ENCODE measurements at regions not wholly inside any gene's neighbourhood (a gene's known extent, or its start where the extent isn't known, plus 50 kb on each side); places are given as distances from the start of the nearest gene placed in this dataset.

DNA sequence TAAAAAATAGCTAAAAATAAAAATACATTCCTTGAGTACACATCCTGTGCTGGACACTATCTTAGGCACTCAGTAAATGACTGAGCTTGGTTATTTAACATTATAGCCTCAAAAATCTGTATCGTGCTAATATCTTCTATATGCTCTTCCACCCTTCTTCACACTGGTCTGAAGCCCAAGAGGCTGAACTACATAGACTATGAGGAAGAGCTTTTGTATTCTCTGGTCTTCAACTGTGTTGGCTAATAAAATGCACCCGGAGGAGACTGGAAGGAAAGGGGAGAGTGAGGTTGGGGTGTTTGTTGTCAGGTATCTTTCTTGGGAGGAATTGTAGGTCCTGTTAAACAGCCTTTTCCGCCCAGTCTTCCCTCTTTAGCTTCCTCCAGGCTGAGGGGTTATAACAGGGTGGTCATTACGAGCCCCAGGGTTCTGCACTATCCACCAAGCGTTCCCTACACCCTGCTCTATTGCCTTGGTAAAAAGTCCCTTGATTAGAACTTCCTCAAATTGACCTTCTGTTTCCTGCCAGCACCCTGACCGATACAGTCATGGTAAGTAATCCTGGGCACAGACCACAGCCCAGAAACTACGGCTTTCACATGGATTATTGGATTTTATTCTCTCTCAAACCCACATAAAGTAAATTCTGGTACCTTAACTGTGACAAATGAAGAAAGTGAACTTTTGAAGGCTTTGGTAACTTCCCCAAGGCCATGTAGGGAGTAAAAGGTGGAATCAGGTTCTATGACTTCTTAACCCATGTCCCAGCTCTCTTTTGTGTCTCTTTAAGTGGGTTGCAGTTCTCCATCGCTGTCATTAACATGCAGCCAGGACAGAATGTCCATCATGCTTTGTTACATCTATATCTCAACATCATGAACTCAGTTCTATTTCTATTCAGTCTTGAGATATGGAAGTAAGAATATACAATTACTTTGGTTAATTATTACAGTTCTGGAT, 71.3 kb downstream of the PTHLH start:
- Histone ChIP-seq H3K4me1 (ENCODE audit: control insufficient read depth in 2 of 2, insufficient read depth in 2 of 2, low read length in 2 of 2) (no peaks in the 10 kb centered on the region), H3K27me3 (ENCODE audit: control insufficient read depth in 2 of 2, insufficient read depth in 2 of 2, low read length in 2 of 2) (no peaks in the 10 kb centered on the region), H3K9me3 (ENCODE audit: control insufficient read depth in 2 of 3, low read length in 3 of 3) (no peaks in the 10 kb centered on the region), H3K36me3 (ENCODE audit: control insufficient read depth in 2 of 3, insufficient read depth in 3 of 3, low read length in 3 of 3) (no peaks in the 10 kb centered on the region), H3K27ac (ENCODE audit: low read depth, low read length) (no peak overlapping the region), H3K4me3 (ENCODE audit: low read length) (no peak overlapping the region)
- Mint-ChIP-seq H3K4me3 (no peak overlapping the region), H3K27ac (no peak overlapping the region), H3K4me1 (peaks cover 0 to 3% (median 0%) of the 10 kb centered on the region in 7 donors), H3K27me3 (peaks cover 0 to 7% (median 0%) of the 10 kb centered on the region in 5 donors), H3K9me3 (peaks cover 0 to 2% (median 0%) of the 10 kb centered on the region in 11 donors), H3K36me3 (no peaks in the 10 kb centered on the region)
- intact Hi-C loops (cut with micrococcal nuclease) = no loop called here
- no peak for ATAC-seq
- CTCF ChIA-PET = no interaction called here
- DNase-seq = no peak
- POLR2A ChIA-PET = no interaction called here

DNA sequence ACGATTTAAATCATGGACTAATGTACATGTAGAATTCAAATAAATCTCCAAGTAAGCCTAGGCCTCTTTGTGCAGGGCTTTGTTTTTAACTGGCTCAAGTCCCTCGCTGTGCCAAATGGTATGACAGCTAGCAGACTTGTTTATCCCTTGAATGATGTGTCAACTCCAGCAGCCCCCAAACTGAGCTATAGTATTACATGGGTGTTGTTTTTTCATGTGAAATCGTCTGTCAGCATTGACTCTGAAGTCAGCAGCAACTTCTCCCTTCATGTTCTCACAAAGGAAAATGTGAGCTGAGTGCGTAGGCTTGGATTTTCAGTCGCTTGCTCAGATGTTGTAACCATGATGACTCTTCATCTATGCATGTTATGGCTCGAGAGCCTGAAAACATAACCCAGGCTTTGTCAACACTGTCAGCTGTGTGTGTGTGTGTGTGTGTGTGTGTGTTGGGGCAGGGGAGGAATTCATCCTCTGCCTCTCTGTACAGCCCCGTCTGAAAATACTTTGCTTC, 73.3 kb downstream of the PTHLH start:
- Mint-ChIP-seq H3K27ac (no peak overlapping the region), H3K9me3 (no peaks in the 10 kb centered on the region), H3K4me3 (no peak overlapping the region), H3K27me3 (peaks cover 0 to 8% (median 5%) of the 10 kb centered on the region in 5 donors), H3K4me1 (no peaks in the 10 kb centered on the region), H3K36me3 (no peaks in the 10 kb centered on the region)
- Histone ChIP-seq H3K36me3 (ENCODE audit: control insufficient read depth in 2 of 3, insufficient read depth in 3 of 3, low read length in 3 of 3) (no peaks in the 10 kb centered on the region), H3K27me3 (ENCODE audit: control insufficient read depth in 2 of 2, insufficient read depth in 2 of 2, low read length in 2 of 2) (no peaks in the 10 kb centered on the region), H3K4me3 (ENCODE audit: low read length) (no peak overlapping the region), H3K27ac (ENCODE audit: low read depth, low read length) (no peak overlapping the region), H3K9me3 (ENCODE audit: control insufficient read depth in 2 of 3, low read length in 3 of 3) (no peaks in the 10 kb centered on the region), H3K4me1 (ENCODE audit: control insufficient read depth in 2 of 2, insufficient read depth in 2 of 2, low read length in 2 of 2) (no peaks in the 10 kb centered on the region)
- intact Hi-C loops (cut with micrococcal nuclease) = no loop called here
- DNase-seq (no peak), ATAC-seq (no peak)
- ChIA-PET POLR2A (no interaction called here), CTCF (interaction anchor here (0.5 kb wide), 1 partner anchor 418 kb away, joined by 4 read pairs; no protein-coding TSS in a partner anchor)

DNA sequence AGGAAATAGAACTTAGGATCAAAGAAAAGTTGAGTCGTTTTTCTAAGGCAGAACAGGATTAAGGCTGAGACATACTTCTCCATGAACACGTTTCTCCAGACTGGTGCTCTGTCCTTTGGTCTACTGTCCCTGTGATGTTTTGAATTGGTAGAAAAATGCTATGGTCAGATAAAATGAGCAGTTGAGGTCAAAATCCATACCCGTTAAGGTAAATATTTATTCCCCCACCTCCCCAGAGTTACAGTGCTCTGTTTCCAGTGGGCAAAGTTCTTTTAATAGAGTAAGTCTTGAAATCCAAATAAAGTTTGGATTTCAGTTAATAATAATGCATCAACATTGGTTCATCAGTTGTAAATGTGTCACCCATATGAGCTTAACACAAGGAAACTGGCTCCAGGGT, 74.5 kb downstream of the PTHLH start:
- Histone ChIP-seq H3K4me3 (ENCODE audit: low read length) (no peak overlapping the region), H3K27ac (ENCODE audit: low read depth, low read length) (no peak overlapping the region), H3K27me3 (ENCODE audit: control insufficient read depth in 2 of 2, insufficient read depth in 2 of 2, low read length in 2 of 2) (no peaks in the 10 kb centered on the region), H3K36me3 (ENCODE audit: control insufficient read depth in 2 of 3, insufficient read depth in 3 of 3, low read length in 3 of 3) (no peaks in the 10 kb centered on the region), H3K4me1 (ENCODE audit: control insufficient read depth in 2 of 2, insufficient read depth in 2 of 2, low read length in 2 of 2) (no peaks in the 10 kb centered on the region), H3K9me3 (ENCODE audit: control insufficient read depth in 2 of 3, low read length in 3 of 3) (no peaks in the 10 kb centered on the region)
- intact Hi-C loops (cut with micrococcal nuclease) = no loop called here
- ChIA-PET POLR2A (no interaction called here), CTCF (no interaction called here)
- ATAC-seq (no peak), DNase-seq (no peak)
- H3K4me1 Mint-ChIP-seq = no peaks in the 10 kb centered on the region
- no peaks in the 10 kb centered on the region for H3K9me3 Mint-ChIP-seq
- H3K4me3 Mint-ChIP-seq = no peak overlapping the region
- H3K27me3 Mint-ChIP-seq = peaks cover 0 to 11% (median 8%) of the 10 kb centered on the region in 5 donors
- H3K36me3 Mint-ChIP-seq = no peaks in the 10 kb centered on the region
- no peak overlapping the region for H3K27ac Mint-ChIP-seq

DNA sequence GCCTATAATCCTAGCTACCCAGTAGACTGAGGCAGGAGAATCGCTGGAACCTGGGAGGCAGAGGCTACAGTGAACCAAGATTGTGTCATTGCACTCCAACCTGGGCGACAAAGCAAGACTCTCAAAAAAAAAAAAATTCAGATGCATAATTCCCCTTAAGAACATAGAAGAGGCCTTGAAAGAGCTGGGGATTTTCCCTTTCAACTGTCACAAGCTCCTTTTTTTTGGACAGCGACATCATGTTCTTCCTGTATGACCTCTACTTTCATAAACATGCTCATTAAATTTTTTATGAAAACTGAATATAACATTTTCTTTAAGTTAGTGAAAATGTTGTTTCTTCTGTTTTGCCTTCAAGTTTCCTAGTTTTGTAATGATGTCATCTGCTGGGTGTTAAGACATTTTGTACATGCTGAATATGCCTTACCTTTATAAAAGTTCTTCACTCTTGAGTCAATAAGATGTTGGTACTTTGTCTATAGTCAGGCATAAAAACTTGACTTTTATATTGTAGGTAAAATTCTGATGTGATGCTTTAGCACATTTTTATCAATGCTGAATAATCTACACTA, 76.0 kb downstream of the PTHLH start:
- ChIA-PET POLR2A (interaction anchor here (1.0 kb wide), 1 partner anchor 62 kb away, joined by 3 read pairs; no protein-coding TSS in a partner anchor), CTCF (interaction anchor here (0.7 kb wide), 1 partner anchor 21 kb away, joined by 6 read pairs; no protein-coding TSS in a partner anchor)
- Histone ChIP-seq H3K9me3 (ENCODE audit: control insufficient read depth in 2 of 3, low read length in 3 of 3) (no peaks in the 10 kb centered on the region), H3K27me3 (ENCODE audit: control insufficient read depth in 2 of 2, insufficient read depth in 2 of 2, low read length in 2 of 2) (no peaks in the 10 kb centered on the region), H3K4me1 (ENCODE audit: control insufficient read depth in 2 of 2, insufficient read depth in 2 of 2, low read length in 2 of 2) (no peaks in the 10 kb centered on the region), H3K27ac (ENCODE audit: low read depth, low read length) (no peak overlapping the region), H3K4me3 (ENCODE audit: low read length) (no peak overlapping the region), H3K36me3 (ENCODE audit: control insufficient read depth in 2 of 3, insufficient read depth in 3 of 3, low read length in 3 of 3) (no peaks in the 10 kb centered on the region)
- H3K4me1 Mint-ChIP-seq = no peaks in the 10 kb centered on the region
- no peaks in the 10 kb centered on the region for H3K9me3 Mint-ChIP-seq
- H3K4me3 Mint-ChIP-seq = no peak overlapping the region
- H3K36me3 Mint-ChIP-seq = no peaks in the 10 kb centered on the region
- intact Hi-C loops (cut with micrococcal nuclease) = no loop called here
- H3K27ac Mint-ChIP-seq = no peak overlapping the region
- ATAC-seq (no peak), DNase-seq (no peak)
- peaks cover 0 to 19% (median 10%) of the 10 kb centered on the region in 5 donors for H3K27me3 Mint-ChIP-seq

DNA sequence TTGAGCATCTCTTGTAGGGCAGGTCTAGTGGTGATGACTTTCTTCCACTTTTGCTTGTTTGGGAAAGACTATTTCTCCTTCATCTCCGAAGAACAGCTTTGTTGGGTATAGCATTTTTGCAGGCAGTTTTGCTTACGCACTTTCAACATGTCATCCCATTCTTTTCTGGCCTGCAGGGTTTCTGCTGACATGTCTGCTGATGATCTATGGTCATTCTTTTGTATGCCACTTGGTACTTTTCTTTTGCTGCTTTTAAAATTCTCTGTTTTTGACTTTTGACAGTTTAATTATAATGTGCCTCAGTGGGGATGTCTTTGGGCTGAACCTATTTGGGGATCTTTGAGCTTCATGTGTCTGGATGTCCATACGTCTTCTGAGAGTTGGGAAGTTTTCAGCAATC, 78.2 kb downstream of the PTHLH start:
- no peaks in the 10 kb centered on the region for H3K4me1 ChIP-seq (ENCODE audit: control insufficient read depth in 2 of 2, insufficient read depth in 2 of 2, low read length in 2 of 2)
- no peaks in the 10 kb centered on the region for H3K36me3 ChIP-seq (ENCODE audit: control insufficient read depth in 2 of 3, insufficient read depth in 3 of 3, low read length in 3 of 3)
- Mint-ChIP-seq H3K4me1 (peaks cover 0 to 2% (median 0%) of the 10 kb centered on the region in 7 donors), H3K36me3 (no peaks in the 10 kb centered on the region), H3K4me3 (no peak overlapping the region), H3K27me3 (peaks cover 0 to 21% (median 10%) of the 10 kb centered on the region in 5 donors), H3K27ac (no peak overlapping the region), H3K9me3 (no peaks in the 10 kb centered on the region)
- POLR2A ChIA-PET = no interaction called here
- intact Hi-C loops (cut with micrococcal nuclease) = no loop called here
- H3K27me3 ChIP-seq (ENCODE audit: control insufficient read depth in 2 of 2, insufficient read depth in 2 of 2, low read length in 2 of 2) = no peaks in the 10 kb centered on the region
- H3K4me3 ChIP-seq (ENCODE audit: low read length) = no peak overlapping the region
- DNase-seq = no peak
- H3K27ac ChIP-seq (ENCODE audit: low read depth, low read length) = no peak overlapping the region
- H3K9me3 ChIP-seq (ENCODE audit: control insufficient read depth in 2 of 3, low read length in 3 of 3) = no peaks in the 10 kb centered on the region
- no peak for ATAC-seq
- CTCF ChIA-PET = no interaction called here

DNA sequence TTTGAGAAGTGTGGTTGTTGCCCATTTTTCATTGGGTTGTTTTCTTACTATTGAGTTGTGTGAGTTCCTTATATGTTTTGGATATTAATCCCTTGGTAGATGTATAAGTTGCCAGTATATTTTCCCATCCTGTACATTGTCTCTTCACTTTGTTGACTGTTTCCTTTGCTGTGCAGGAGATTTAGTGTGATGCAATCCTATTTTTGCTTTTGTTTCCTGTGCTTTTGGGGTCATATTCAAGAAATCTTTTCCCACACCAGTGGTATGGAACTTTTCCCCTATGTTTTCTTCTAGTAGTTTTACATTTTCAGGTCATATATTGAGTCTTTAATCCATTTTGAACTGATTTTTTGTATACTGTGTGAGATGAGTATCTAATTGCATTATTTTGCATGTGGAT, 92.8 kb downstream of the PTHLH start:
- Mint-ChIP-seq H3K27ac (no peak overlapping the region), H3K4me1 (no peaks in the 10 kb centered on the region), H3K9me3 (peaks cover 0 to 20% (median 6%) of the 10 kb centered on the region in 11 donors), H3K4me3 (no peak overlapping the region), H3K27me3 (peaks cover 0 to 9% (median 4%) of the 10 kb centered on the region in 5 donors), H3K36me3 (peaks cover 0 to 3% (median 3%) of the 10 kb centered on the region in 5 donors)
- H3K27me3 ChIP-seq (ENCODE audit: control insufficient read depth in 2 of 2, insufficient read depth in 2 of 2, low read length in 2 of 2) = no peaks in the 10 kb centered on the region
- CTCF ChIA-PET = no interaction called here
- H3K9me3 ChIP-seq (ENCODE audit: control insufficient read depth in 2 of 3, low read length in 3 of 3) = no peaks in the 10 kb centered on the region
- no peak overlapping the region for H3K4me3 ChIP-seq (ENCODE audit: low read length)
- no peak for DNase-seq
- intact Hi-C loops (cut with micrococcal nuclease) = no loop called here
- no peaks in the 10 kb centered on the region for H3K4me1 ChIP-seq (ENCODE audit: control insufficient read depth in 2 of 2, insufficient read depth in 2 of 2, low read length in 2 of 2)
- no peak overlapping the region for H3K27ac ChIP-seq (ENCODE audit: low read depth, low read length)
- no peaks in the 10 kb centered on the region for H3K36me3 ChIP-seq (ENCODE audit: control insufficient read depth in 2 of 3, insufficient read depth in 3 of 3, low read length in 3 of 3)
- no peak for ATAC-seq
- POLR2A ChIA-PET = no interaction called here
